Nephron (organoid): ENCODE measurements at regions not wholly inside any gene's neighbourhood (a gene's known extent, or its start where the extent isn't known, plus 50 kb on each side); places are given as distances from the start of the nearest gene placed in this dataset.

ENCODE experiments used
- H3K27ac Mint-ChIP-seq, 3 experiments: 2 replicates each; pipeline ENCODE4 v1.8.0; 2020; ENCODE audit warnings: mixed read lengths in 3 of 3, mild to moderate bottlenecking in 2 of 3, moderate library complexity in 1 of 3
- H3K27me3 Mint-ChIP-seq: 2 replicates; pipeline ENCODE4 v1.8.0; 2021; ENCODE audit warnings: low read depth, mild to moderate bottlenecking, moderate library complexity, mixed read lengths
- H3K36me3 Mint-ChIP-seq: 2 replicates; pipeline ENCODE4 v1.8.0; 2020; ENCODE audit warnings: low read depth, mixed read lengths
- H3K4me1 Mint-ChIP-seq: 2 replicates; pipeline ENCODE4 v1.8.0; 2020; ENCODE audit warnings: mixed read lengths
- H3K4me3 Mint-ChIP-seq, 3 experiments: 2 replicates each; pipeline ENCODE4 v1.8.0; 2020; ENCODE audit warnings: mild to moderate bottlenecking in 3 of 3, mixed read lengths in 3 of 3, moderate library complexity in 2 of 3
- H3K9me3 Mint-ChIP-seq: 2 replicates; pipeline ENCODE4 v1.8.0; 2020; ENCODE audit warnings: mixed read lengths
- TF ChIP-seq, protein P1 (sequence below), 3 experiments: fragments of 200-600 bp; sonication (generic); IDR thresholded peaks; one replicate each; pipeline ENCODE4 v1.5.0; 2021; ENCODE audit warnings: antibody characterized with exemption in 3 of 3; ENCODE audit not compliant: unreplicated experiment in 3 of 3

DNA sequence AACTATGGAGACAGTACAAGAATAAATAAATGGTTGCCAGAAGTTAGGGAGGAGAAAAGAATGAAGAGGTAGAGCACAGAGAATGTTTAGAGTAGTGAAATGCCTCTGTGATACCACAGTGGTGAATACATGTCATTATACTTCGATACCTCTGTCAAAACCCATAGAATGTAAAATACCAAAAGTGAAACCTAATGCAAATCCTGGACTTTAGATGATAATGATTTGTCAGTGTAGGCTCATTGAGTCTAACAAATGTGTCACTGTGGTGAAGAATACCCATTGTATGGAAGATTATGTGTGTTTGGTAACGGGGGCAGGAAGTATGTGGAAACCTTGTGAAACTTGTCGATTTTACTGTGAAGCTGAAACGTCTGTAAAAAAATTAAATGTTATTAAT, 1106.5 kb upstream of the TMPRSS15 start:
- TF ChIP-seq, protein P1, sequence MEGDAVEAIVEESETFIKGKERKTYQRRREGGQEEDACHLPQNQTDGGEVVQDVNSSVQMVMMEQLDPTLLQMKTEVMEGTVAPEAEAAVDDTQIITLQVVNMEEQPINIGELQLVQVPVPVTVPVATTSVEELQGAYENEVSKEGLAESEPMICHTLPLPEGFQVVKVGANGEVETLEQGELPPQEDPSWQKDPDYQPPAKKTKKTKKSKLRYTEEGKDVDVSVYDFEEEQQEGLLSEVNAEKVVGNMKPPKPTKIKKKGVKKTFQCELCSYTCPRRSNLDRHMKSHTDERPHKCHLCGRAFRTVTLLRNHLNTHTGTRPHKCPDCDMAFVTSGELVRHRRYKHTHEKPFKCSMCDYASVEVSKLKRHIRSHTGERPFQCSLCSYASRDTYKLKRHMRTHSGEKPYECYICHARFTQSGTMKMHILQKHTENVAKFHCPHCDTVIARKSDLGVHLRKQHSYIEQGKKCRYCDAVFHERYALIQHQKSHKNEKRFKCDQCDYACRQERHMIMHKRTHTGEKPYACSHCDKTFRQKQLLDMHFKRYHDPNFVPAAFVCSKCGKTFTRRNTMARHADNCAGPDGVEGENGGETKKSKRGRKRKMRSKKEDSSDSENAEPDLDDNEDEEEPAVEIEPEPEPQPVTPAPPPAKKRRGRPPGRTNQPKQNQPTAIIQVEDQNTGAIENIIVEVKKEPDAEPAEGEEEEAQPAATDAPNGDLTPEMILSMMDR (IDR thresholded peaks at IDR 0.05; ENCODE audit: unreplicated experiment in 3 of 3) = no peak
- Mint-ChIP-seq H3K4me3 (no peak overlapping the region), H3K27ac (no peak overlapping the region), H3K4me1 (no peaks in the 10 kb centered on the region), H3K9me3 (peaks cover 14% of the 10 kb centered on the region), H3K36me3 (no peaks in the 10 kb centered on the region), H3K27me3 (no peaks in the 10 kb centered on the region)

DNA sequence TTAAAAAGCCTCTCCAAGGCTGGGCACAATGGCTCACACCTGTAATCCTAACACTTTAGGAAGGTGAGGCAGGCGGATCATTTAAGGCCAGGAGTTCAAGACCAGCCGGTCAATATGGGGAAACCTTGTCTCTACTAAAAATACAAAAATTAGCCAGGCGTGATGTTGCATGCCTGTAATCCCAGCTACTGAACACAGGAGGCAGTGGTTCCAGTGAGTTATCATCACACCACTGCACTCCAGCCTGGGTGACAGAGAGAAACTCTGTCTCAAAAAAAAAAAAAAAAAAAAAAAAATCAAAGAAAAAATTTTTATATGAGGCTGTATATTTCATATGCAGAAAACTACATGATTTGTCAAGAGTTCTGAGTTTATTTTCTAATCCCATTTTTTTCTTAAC, 1107.1 kb upstream of the TMPRSS15 start:
- TF ChIP-seq, protein P1 (IDR thresholded peaks at IDR 0.05; ENCODE audit: unreplicated experiment in 3 of 3) = no peak
- no peak overlapping the region for H3K27ac Mint-ChIP-seq
- H3K4me1 Mint-ChIP-seq = no peaks in the 10 kb centered on the region
- no peaks in the 10 kb centered on the region for H3K36me3 Mint-ChIP-seq
- H3K9me3 Mint-ChIP-seq = peaks cover 14% of the 10 kb centered on the region
- no peaks in the 10 kb centered on the region for H3K27me3 Mint-ChIP-seq
- H3K4me3 Mint-ChIP-seq = no peak overlapping the region

DNA sequence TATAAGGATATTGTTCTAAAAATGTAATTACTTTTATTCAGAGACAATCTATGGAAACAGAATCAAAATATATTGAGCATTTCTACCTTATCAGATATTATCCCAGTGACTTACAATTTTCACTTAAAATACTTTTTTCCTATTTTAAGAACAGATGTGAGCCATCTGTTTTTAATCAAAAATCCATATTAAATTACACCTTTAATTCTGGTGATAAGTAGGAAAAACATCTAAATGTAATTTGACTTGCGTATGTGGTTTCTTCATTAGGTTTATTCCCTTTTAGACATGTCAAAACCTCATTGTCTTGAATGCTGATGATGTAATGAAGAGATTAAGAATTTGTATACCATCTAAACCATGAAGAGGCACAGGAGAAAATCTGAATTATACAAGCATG, 1118.8 kb upstream of the TMPRSS15 start:
- Mint-ChIP-seq H3K4me3 (no peak overlapping the region), H3K9me3 (no peaks in the 10 kb centered on the region), H3K27me3 (no peaks in the 10 kb centered on the region), H3K36me3 (no peaks in the 10 kb centered on the region), H3K27ac (peak overlapping the region in 1 of 3 experiments; percentile 67), H3K4me1 (peaks cover 13% of the 10 kb centered on the region)
- TF ChIP-seq, protein P1 (IDR thresholded peaks at IDR 0.05; ENCODE audit: unreplicated experiment in 3 of 3) = no peak

DNA sequence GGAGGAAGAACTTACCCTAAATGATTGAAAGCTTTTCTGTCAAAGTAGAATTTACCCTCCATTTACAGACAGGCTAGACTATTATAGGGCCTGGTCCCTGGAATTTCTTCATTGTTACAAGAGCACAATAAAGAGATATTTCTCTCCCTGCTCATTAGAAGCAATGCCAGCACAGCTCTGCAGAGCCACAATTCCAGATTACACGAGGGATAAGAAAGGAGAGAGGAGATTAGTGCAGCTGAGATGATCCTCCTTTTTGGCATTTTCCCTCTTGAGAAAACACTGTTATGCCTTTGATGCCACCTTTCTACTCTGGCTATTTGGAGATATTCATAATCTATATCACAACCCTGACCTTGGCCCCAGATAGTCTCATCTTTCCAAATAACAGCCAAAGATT, 1119.5 kb upstream of the TMPRSS15 start:
- Mint-ChIP-seq H3K9me3 (no peaks in the 10 kb centered on the region), H3K4me3 (no peak overlapping the region), H3K36me3 (no peaks in the 10 kb centered on the region), H3K4me1 (peaks cover 13% of the 10 kb centered on the region), H3K27ac (peak overlapping the region in 2 of 3 experiments; percentile 67 to 82), H3K27me3 (no peaks in the 10 kb centered on the region)
- TF ChIP-seq, protein P1 (IDR thresholded peaks at IDR 0.05; ENCODE audit: unreplicated experiment in 3 of 3) = no peak

DNA sequence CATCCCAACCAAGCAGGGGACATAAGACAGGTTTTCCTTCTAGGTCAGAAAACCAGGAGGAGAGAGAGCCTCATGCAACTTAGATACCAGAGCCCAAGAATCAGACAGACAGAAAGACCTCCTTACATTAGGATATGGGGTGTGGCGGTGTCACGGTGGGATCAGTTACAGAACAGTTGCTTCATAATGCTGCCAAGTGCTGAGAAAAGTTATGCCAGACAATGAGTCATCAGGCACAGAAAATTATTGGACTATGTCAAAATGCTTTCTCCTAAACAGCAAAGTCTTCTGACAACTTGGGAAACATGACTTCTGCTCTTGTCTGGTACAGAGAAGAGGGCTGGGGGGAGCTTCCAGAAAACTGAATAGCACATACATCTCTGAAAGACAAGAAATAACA, 1120.2 kb upstream of the TMPRSS15 start:
- TF ChIP-seq, protein P1 (IDR thresholded peaks at IDR 0.05; ENCODE audit: unreplicated experiment in 3 of 3) = no peak
- no peaks in the 10 kb centered on the region for H3K36me3 Mint-ChIP-seq
- no peak overlapping the region for H3K4me3 Mint-ChIP-seq
- H3K27me3 Mint-ChIP-seq = no peaks in the 10 kb centered on the region
- peaks cover 13% of the 10 kb centered on the region for H3K4me1 Mint-ChIP-seq
- H3K27ac Mint-ChIP-seq = peak overlapping the region in 2 of 3 experiments; percentile 67 to 82
- no peaks in the 10 kb centered on the region for H3K9me3 Mint-ChIP-seq

DNA sequence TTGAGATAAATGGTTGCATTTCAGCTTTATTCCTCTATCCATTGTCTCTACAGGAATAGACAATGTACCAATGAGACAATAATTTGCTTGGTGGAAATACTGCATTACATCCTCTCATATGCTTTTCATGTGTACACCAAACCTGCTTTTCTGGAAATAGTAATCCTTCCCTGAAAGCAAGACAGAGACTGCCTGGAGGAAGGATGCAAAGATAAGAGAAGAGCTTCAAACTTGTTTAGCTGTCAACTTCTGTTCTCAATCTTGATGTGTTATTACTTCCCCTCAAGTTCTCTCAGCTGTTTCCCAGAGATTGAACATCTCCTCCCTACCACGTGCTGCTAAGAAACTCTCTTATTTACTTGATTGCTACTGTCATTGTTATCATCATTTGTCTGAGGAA, 1125.4 kb upstream of the TMPRSS15 start:
- no peak overlapping the region for H3K27ac Mint-ChIP-seq
- H3K36me3 Mint-ChIP-seq = no peaks in the 10 kb centered on the region
- H3K4me1 Mint-ChIP-seq = peaks cover 2% of the 10 kb centered on the region
- H3K4me3 Mint-ChIP-seq = no peak overlapping the region
- H3K27me3 Mint-ChIP-seq = no peaks in the 10 kb centered on the region
- H3K9me3 Mint-ChIP-seq = no peaks in the 10 kb centered on the region
- TF ChIP-seq, protein P1 (IDR thresholded peaks at IDR 0.05; ENCODE audit: unreplicated experiment in 3 of 3) = no peak
